HG02623 (cell line): ENCODE measurements at regions not wholly inside any gene's neighbourhood (a gene's known extent, or its start where the extent isn't known, plus 50 kb on each side); places are given as distances from the start of the nearest gene placed in this dataset.

Experiments used
- ATAC-seq: cut with Tn5 transposase; IDR thresholded peaks from one replicate; pipeline ENCODE4 v1.9.1; 2021; ENCODE audit warnings: moderate library complexity; ENCODE audit not compliant: unreplicated experiment

DNA sequence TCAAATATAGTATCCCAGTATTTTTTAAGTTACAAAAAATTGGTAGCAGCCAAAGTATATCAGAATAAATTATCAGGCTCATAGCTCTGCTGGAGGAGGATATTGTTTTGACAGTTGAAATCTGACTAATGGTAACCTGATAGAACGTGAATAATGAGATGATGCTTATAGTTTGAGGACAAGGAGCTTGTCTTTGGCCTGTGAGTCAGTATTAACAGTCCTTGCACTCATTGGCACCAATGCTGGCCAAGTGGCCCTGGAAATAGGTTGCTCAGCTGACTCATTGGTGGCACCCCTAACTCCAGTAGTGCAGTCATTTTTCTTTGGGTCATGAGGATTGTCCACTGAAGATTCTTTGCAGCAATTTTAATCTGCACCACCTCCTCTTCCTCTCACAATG, 203.3 kb upstream of the JADE1 start:
- no peak for ATAC-seq

- no peak for ATAC-seq
Measured at GRCh38 chr4:128604840-128605239, 204.7 kb upstream of the JADE1 start.

GRCh38 chr4:128604204-128604603, 205.3 kb upstream of the JADE1 start:
- no peak for ATAC-seq

DNA sequence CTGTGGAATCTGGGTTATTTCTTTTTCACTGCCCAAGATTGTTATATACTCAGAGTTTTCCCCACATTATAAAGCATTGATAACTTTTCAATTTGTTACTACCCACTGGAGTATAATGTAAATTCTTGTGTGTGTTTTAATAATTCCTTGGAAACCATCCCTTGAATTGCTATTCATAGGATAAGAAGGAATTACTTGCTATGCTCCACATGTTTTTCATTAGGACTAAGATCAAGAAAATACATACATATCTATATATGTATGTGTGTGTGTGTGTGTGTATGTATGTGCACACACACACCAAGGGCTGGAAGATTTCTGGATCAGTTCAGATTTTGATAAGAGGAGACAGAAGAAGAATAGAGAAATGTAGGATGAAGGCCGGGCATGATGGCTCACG, 206.4 kb upstream of the JADE1 start:
- ATAC-seq, result no peak

DNA sequence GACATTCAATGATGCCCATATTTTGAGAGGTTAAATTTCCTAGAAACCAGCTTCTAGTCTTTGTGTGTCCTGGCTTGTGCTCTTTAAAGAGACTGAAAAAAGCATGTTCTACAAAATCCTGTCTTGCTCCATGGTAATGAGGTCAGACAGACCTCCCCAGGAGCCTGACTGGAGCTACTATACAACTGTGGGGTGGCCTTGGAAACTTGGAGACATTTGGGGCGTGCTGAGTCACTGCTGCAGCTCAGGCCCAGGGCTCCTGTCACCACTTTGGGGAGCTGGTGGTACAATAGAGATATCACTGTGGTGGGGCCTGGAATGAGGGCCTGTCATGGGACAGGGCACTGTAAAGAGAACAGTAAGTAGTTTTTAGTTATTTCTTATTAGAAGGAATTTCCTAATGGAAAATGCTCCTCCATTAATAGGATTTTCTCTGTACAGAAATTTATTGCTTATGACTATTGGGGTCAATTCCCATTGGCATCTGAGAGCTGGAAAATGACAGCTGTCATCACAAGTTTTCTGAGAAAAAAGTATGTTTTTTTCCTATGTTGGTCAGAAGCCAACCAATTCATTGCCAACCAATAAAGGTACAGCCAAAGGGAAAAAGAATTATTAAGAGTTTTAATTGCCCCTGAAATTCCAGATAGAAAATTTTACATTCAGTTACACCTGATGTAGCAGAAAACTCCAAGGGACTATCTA, 207.4 kb upstream of the JADE1 start:
- no peak for ATAC-seq

DNA sequence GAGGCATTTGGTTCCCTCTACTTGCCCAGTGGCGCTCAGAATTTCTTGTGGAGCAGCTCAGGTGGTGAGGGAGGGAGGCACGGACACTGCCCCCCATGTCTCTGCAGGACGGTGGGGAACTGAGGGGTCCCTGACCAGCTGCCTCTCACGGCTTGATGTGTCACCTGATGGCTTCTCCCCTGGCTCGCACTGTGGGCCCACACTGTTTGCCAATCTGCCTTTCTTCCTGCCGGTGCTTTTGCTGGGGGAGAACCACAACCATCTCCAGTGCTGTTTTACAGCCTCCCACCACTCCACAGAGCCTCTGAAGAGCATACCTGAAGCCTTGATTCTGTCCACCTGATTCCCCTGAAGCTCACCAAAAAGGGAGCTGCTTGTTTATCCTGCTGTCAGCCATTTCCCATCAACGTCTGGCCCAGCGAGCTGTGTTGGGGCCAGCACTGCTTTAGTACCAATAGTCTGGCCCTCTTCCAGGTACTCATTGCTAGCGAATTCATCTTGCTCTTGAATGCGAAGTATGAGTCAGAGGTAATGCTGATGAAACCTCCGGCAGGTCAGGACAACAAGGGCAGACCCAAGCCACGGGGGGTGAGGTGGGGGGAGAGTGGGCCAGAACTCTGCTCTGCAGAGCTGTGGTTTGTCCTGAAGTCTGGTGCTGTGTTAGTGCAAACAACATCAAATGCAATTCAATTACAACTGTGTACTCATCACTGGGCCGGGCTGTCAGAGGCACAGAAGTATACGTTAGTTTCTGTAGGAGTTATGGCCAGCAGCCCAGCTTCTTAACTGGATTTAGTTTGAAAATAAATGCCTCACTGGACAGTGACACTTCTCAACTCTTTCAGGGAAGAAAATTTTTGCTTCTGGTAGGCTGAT, 208.3 kb upstream of the JADE1 start:
- ATAC-seq, result no peak

DNA sequence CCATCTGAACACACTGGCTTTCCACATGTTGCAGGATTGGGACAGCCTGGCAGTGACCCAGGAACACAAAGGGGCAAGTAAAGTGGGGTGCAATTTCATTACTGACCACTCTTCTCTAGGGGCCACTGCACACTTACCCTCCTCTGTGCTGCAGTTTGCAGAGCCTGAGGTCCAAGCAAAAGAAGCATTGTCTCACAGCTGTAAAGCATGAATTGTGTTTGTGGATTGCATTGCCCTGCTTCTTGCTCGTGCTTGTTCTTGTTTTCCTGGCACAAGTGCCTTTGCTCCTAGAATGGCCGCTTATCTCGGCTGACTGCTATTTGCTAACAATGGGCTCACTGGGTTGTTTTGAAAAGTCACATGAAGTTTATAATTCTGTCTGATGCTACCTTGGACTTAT, 209.1 kb upstream of the JADE1 start:
- ATAC-seq, result no peak

- ATAC-seq, result no peak
Measured at GRCh38 chr4:128597500-128597899, 212.0 kb upstream of the JADE1 start.

DNA sequence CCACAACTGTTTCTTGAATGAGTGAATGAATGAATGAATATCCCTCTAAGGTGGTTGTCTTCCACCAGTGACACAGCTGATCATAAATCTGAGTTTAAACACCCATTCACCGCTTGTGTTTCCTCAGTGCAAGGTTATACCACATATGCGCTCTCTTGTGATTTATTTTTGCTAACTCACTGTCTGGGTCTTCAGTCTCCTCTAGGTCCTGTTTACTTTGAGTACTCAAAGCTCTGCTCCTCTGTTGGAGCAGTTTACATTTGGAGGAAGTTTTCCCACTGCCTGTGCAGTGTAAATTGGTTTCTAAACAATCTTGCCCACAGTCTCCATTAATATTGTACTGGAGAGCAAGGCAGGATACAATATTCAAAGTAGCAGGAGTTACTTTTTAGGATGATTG, 212.6 kb upstream of the JADE1 start:
- ATAC-seq, result no peak

GRCh38 chr4:128596115-128596514, 213.4 kb upstream of the JADE1 start:
- ATAC-seq, result no peak

GRCh38 chr4:128591482-128591881, 218.0 kb upstream of the JADE1 start:
- no peak for ATAC-seq

GRCh38 chr4:128590773-128591172, 218.7 kb upstream of the JADE1 start:
- ATAC-seq, result no peak

DNA sequence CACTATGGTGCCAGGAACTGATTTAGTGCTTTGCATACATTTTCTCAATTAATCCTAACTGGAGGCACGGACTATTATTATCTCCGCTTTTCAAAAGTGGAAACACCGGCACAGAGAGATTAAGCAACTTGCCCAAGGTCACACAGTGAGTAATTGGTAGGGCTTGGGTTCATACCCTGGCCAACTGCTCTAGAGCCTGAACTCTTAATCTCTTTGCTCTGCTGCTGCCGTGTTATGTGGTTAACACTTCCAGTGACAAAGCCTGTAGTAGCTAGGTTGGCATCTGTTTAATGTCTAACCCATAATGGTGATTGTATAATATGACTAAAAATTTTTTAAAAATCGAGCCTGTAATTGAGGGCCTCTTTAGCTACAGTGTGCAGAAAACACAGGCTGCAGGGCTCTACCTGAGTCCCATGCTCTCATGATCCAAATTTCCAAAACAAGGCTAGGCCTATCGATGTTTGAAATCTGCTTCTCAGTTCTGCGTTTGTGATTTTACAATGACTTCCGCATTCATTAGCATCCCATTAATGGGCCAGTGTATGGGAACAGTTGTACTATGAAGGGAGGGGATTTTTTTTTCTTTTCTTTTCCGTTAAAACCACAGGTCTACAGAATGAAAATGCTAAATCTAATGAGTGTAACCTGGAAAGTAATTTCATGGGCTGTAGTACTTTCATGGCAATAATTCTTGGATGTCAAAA, 219.3 kb upstream of the JADE1 start:
- no peak for ATAC-seq

DNA sequence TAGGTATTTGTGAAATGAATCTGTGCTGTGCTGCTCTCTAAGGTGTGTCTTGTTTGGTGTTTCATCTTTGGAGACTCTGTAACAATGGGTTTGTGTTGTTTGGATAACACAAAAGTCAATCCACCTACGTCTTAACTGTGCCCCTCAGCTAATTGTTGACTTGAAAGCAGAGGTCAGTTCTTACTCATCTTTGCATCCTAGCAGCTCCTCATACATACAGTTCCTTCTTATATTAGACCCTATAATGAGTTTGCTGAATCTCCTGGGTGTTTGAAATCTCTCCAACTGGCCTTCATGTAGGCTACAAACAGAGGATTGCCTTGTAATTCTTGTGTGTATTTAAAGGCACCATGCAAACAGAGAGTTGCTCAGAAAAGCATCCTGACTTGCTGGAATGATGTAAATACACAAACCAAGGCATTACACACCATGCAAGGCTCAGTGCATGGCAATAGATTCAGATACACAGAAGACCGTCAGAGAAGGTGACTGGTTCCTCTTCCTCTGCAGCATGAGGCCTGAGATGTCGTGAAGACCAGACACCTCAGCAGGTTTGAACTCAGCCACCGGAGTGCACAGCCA, 220.0 kb upstream of the JADE1 start:
- ATAC-seq, result no peak

DNA sequence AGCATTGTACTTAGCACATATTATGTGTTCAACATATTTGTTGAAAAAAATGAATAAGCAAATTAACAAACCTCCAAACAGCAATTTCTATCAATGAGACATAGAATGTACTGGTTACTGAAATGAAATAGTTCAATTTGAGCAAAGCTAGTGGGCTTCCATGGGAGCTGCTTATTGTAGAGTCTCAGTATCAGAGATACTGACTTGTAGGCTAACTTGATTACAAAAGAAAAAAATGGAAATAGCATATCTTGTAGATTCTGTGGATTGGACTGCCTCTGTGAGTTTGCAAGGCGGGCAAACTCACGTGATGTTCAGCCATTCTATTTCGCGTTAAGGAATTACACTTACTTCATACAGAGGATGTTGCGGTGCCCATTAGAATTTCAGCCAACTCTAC, 222.1 kb upstream of the JADE1 start:
- no peak for ATAC-seq

DNA sequence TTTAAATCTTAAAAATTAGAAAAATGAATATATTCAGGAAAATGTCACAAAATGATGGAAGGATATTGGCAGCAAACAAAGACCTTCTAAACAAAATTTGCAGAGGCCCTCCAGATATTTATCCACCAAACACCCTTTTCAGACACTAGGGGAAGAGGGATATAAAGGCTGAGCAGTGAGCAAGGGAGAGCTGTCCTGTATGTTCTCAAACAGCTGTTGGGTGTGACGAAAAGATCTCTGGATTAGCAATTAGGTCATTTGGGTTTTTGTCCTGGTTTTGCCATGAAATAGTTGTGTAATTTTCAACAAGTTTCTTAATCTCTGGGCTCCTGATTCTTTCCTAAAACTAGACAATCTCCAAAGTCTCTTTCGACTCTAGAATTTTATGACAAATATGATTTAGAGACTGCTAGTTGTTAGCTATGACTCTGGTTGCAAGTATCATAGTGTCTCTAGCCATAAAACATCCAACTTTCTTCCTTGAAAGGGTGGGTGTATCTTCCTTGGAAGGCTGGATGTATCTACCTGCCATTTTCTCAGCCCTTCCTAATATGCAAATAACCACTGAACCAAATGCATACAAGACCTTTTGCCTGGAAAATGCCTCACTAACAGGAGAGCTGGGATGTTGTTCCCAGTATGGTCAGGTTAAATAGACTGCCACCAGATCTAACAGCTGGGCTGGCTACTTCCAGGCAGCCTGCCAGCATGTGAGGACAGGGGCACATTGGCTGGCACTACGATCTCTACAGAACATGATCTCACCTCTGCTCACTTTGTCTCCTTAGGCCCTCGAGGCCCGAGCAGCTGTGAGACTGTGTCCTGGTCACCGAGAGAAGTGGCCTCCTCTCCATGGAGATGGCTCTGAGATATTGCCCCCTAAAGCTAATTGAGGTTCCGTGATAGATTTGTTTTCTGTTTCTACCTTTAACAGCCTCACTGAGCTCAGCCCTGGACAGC, 225.5 kb upstream of the JADE1 start:
- ATAC-seq, result no peak

- no peak for ATAC-seq
Measured at GRCh38 chr4:128582427-128582870, 227.1 kb upstream of the JADE1 start.

- ATAC-seq, result no peak
Measured at GRCh38 chr4:128579154-128579853, 230.2 kb upstream of the JADE1 start.

GRCh38 chr4:128574706-128575105, 234.8 kb upstream of the JADE1 start:
- ATAC-seq, result peak; percentile 88
